NB4 (cell line): ENCODE measurements at regions not wholly inside any gene's neighbourhood (a gene's known extent, or its start where the extent isn't known, plus 50 kb on each side); places are given as distances from the start of the nearest gene placed in this dataset.

ENCODE experiments used
- POLR2A ChIP-seq: IDR thresholded peaks from 2 replicates; pipeline ENCODE4 v1.6.1; 2011; ENCODE audit warnings: mild to moderate bottlenecking; ENCODE audit not compliant: insufficient read length; ENCODE audit errors: extremely low read depth
- TF ChIP-seq, protein P1 (sequence below): IDR thresholded peaks from one replicate; pipeline ENCODE4 v1.5.1; 2012; ENCODE audit warnings: low read depth, low read length

- TF ChIP-seq, protein P1, sequence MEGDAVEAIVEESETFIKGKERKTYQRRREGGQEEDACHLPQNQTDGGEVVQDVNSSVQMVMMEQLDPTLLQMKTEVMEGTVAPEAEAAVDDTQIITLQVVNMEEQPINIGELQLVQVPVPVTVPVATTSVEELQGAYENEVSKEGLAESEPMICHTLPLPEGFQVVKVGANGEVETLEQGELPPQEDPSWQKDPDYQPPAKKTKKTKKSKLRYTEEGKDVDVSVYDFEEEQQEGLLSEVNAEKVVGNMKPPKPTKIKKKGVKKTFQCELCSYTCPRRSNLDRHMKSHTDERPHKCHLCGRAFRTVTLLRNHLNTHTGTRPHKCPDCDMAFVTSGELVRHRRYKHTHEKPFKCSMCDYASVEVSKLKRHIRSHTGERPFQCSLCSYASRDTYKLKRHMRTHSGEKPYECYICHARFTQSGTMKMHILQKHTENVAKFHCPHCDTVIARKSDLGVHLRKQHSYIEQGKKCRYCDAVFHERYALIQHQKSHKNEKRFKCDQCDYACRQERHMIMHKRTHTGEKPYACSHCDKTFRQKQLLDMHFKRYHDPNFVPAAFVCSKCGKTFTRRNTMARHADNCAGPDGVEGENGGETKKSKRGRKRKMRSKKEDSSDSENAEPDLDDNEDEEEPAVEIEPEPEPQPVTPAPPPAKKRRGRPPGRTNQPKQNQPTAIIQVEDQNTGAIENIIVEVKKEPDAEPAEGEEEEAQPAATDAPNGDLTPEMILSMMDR, result no peak
- no peak for TF ChIP-seq POLR2A
Observed at GRCh38 chr4:19033816-19034733, 1012.5 kb upstream of the LCORL start.
